H1 (cell line): ENCODE measurements at regions not wholly inside any gene's neighbourhood (a gene's known extent, or its start where the extent isn't known, plus 50 kb on each side); places are given as distances from the start of the nearest gene placed in this dataset.

ENCODE experiments used
- CTCF ChIA-PET: fragments of 300-600 bp; sonication (Branson Sonifier 250); formaldehyde crosslinking; loops from one replicate; lab custom pipeline; 2021; ENCODE audit not compliant: partially characterized antibody; lab: Charles Lee
- POLR2A ChIA-PET: fragments of 300-600 bp; sonication (Branson Sonifier 250); formaldehyde crosslinking; loops from one replicate; lab custom pipeline; 2021; ENCODE audit warnings: inconsistent platforms; ENCODE audit not compliant: partially characterized antibody; lab: Charles Lee
- DNase-seq, 2 experiments: peaks; one replicate each; pipeline versions ENCODE4 v3.0.0 to v3.0.0-alpha.2; 2010 to 2022; ENCODE audit warnings: low spot score in 2 of 2, low read depth in 1 of 2, mixed read lengths in 1 of 2
- FAIRE-seq: peaks from 2 replicates; lab custom pipeline; 2011; peaks lifted over from hg19 to GRCh38; lab: Jason Lieb, UNC
- H2AFZ ChIP-seq: 2 replicates; pipeline ENCODE4 v1.8.1; 2012; ENCODE audit warnings: low read length, inconsistent platforms
- H2AK5ac ChIP-seq: 2 replicates; pipeline ENCODE4 v1.6.1; 2013; ENCODE audit warnings: low read depth, low read length
- H2BK120ac ChIP-seq: replicated peaks from 2 replicates; pipeline ENCODE3; 2013; ENCODE audit warnings: low read depth, low read length, inconsistent platforms
- H2BK12ac ChIP-seq: 2 replicates; pipeline ENCODE4 v1.6.1; 2013; ENCODE audit warnings: low read depth, low read length
- H2BK15ac ChIP-seq: 2 replicates; pipeline ENCODE4 v1.6.1; 2013; ENCODE audit warnings: low read length
- H2BK20ac ChIP-seq: 2 replicates; pipeline ENCODE4 v1.6.1; 2013; ENCODE audit warnings: low read length
- H2BK5ac ChIP-seq: 2 replicates; pipeline ENCODE4 v1.6.1; 2013; ENCODE audit warnings: low read depth, low read length
- H3K14ac ChIP-seq: 2 replicates; pipeline ENCODE4 v1.6.1; 2013; ENCODE audit warnings: inconsistent platforms; ENCODE audit not compliant: insufficient read length
- H3K18ac ChIP-seq: 2 replicates; pipeline ENCODE4 v1.6.1; 2013; ENCODE audit warnings: low read length; ENCODE audit errors: extremely low read depth
- H3K23ac ChIP-seq: 2 replicates; pipeline ENCODE4 v1.6.1; 2013; ENCODE audit warnings: inconsistent platforms; ENCODE audit not compliant: insufficient read length
- H3K23me2 ChIP-seq: 2 replicates; pipeline ENCODE4 v1.6.1; 2013; ENCODE audit warnings: low read depth, low read length
- H3K27ac ChIP-seq: 2 replicates; pipeline ENCODE4 v1.6.1; 2011; ENCODE audit warnings: low read depth, low read length, inconsistent platforms
- H3K27me3 ChIP-seq, 4 experiments: replicated peaks in 1 of 4; 1 replicate in 1 of 4; 2 replicates in 3 of 4; pipeline versions ENCODE4 v1.6.1 to v1.8.1; 2011 to 2013; ENCODE audit warnings: low read length in 3 of 4, mild to moderate bottlenecking in 3 of 4, inconsistent platforms in 2 of 4, mixed read lengths in 2 of 4, moderate library complexity in 1 of 4; ENCODE audit not compliant: control insufficient read depth in 3 of 4, insufficient read depth in 3 of 4; ENCODE audit errors: extremely low read depth in 1 of 4
- H3K36me3 ChIP-seq, 4 experiments: 2 replicates each; pipeline versions ENCODE4 v1.6.1 to v1.8.1; 2011 to 2013; ENCODE audit warnings: mild to moderate bottlenecking in 4 of 4, low read length in 3 of 4, moderate library complexity in 2 of 4, control low read depth in 1 of 4, inconsistent platforms in 1 of 4; ENCODE audit not compliant: insufficient read depth in 4 of 4, control insufficient read depth in 2 of 4
- H3K4ac ChIP-seq: replicated peaks from 2 replicates; pipeline ENCODE3; 2013; ENCODE audit warnings: low read length, low read depth, mixed read lengths, inconsistent platforms; ENCODE audit not compliant: insufficient read length
- H3K4me1 ChIP-seq, 4 experiments: replicated peaks in 1 of 4; 1 replicate in 1 of 4; 2 replicates in 3 of 4; pipeline versions ENCODE4 v1.6.1 to v1.8.1; 2011 to 2013; ENCODE audit warnings: low read length in 3 of 4, inconsistent platforms in 2 of 4, mixed read lengths in 1 of 4; ENCODE audit not compliant: insufficient read depth in 4 of 4, control insufficient read depth in 3 of 4
- H3K4me2 ChIP-seq, 2 experiments: 2 replicates each; pipeline versions ENCODE4 v1.6.1 to v1.8.1; 2011 to 2013; ENCODE audit warnings: low read depth in 2 of 2, low read length in 2 of 2, control low read depth in 1 of 2, inconsistent platforms in 1 of 2, mild to moderate bottlenecking in 1 of 2; ENCODE audit not compliant: insufficient read depth in 1 of 2
- H3K4me3 ChIP-seq, 4 experiments: fragments of 200-600, 300-600 bp in 1 of 4; sonication (generic), shearing (Covaris generic), sonication (Bioruptor Twin) in 1 of 4; 2 replicates each; pipeline versions ENCODE4 v1.5.1 to v1.8.1; 2011 to 2016; ENCODE audit warnings: low read length in 4 of 4, low read depth in 3 of 4, control low read depth in 2 of 4, inconsistent platforms in 2 of 4, mild to moderate bottlenecking in 2 of 4, mixed read lengths in 1 of 4, moderate library complexity in 1 of 4; ENCODE audit not compliant: insufficient read depth in 2 of 4; ENCODE audit errors: extremely low read depth in 1 of 4
- H3K56ac ChIP-seq: replicated peaks from 2 replicates; pipeline ENCODE3; 2013; ENCODE audit warnings: low read depth, mild to moderate bottlenecking, mixed read lengths, low read length, inconsistent platforms; ENCODE audit not compliant: insufficient read length
- H3K79me1 ChIP-seq: 2 replicates; pipeline ENCODE4 v1.6.1; 2013; ENCODE audit warnings: low read depth, low read length, control low read depth
- H3K79me2 ChIP-seq, 2 experiments: 2 replicates each; pipeline versions ENCODE4 v1.6.1 to v1.8.1; 2012 to 2013; ENCODE audit warnings: low read length in 2 of 2, mild to moderate bottlenecking in 2 of 2, inconsistent platforms in 1 of 2; ENCODE audit not compliant: insufficient read depth in 2 of 2, control insufficient read depth in 1 of 2
- H3K9ac ChIP-seq, 4 experiments: replicated peaks in 1 of 4; 1 replicate in 1 of 4; 2 replicates in 3 of 4; pipeline versions ENCODE4 v1.6.1 to v1.8.1; 2011 to 2013; ENCODE audit warnings: low read depth in 3 of 4, low read length in 3 of 4, control low read depth in 2 of 4, mild to moderate bottlenecking in 2 of 4, moderate library complexity in 2 of 4, inconsistent platforms in 1 of 4; ENCODE audit errors: extremely low read depth in 1 of 4
- H3K9me3 ChIP-seq, 2 experiments: 2 replicates each; pipeline versions ENCODE4 v1.6.1 to v1.8.1; 2012 to 2013; ENCODE audit warnings: mild to moderate bottlenecking in 2 of 2, moderate library complexity in 2 of 2, control low read depth in 1 of 2, inconsistent platforms in 1 of 2, low read depth in 1 of 2, low read length in 1 of 2, mixed read lengths in 1 of 2; ENCODE audit not compliant: insufficient read depth in 2 of 2
- H4K20me1 ChIP-seq, 2 experiments: replicated peaks in 1 of 2; 2 replicates each; pipeline versions ENCODE3 to v1.8.1; 2011 to 2013; ENCODE audit warnings: inconsistent platforms in 2 of 2, low read length in 2 of 2, mild to moderate bottlenecking in 1 of 2; ENCODE audit not compliant: insufficient read depth in 2 of 2, control insufficient read depth in 1 of 2
- H4K5ac ChIP-seq: 2 replicates; pipeline ENCODE4 v1.6.1; 2013; ENCODE audit warnings: low read length, low read depth, mixed read lengths, inconsistent platforms; ENCODE audit not compliant: insufficient read length
- H4K8ac ChIP-seq: 2 replicates; pipeline ENCODE4 v1.8.0; 2013; ENCODE audit warnings: mild to moderate bottlenecking, moderate library complexity, low read length, inconsistent platforms; ENCODE audit not compliant: insufficient read depth; ENCODE audit errors: extremely low read depth
- H4K91ac ChIP-seq: replicated peaks from 2 replicates; pipeline ENCODE3; 2013; ENCODE audit warnings: low read length, mixed read lengths, inconsistent platforms; ENCODE audit not compliant: insufficient read length
- GTF2F1 ChIP-seq: IDR thresholded peaks from 2 replicates; pipeline ENCODE4 v1.6.1; 2012; ENCODE audit warnings: low read depth, low read length, improper control_type of control experiment, borderline replicate concordance
- HDAC2 ChIP-seq, 2 experiments: fragments of 300-600 bp in 1 of 2; sonication (generic) in 1 of 2; IDR thresholded peaks; 2 replicates each; pipeline ENCODE4 v1.6.1; 2011 to 2012; ENCODE audit warnings: low read depth in 2 of 2, low read length in 2 of 2, mild to moderate bottlenecking in 2 of 2, moderate library complexity in 2 of 2, borderline replicate concordance in 1 of 2, inconsistent platforms in 1 of 2
- KDM5A ChIP-seq: fragments of 200-600 bp; IDR thresholded peaks from 2 replicates; pipeline ENCODE4 v1.7.1; 2012; ENCODE audit warnings: mild to moderate bottlenecking, low read length, inconsistent platforms, mixed read lengths
- NRF1 ChIP-seq: IDR thresholded peaks from 2 replicates; pipeline ENCODE4 v1.6.1; 2011; ENCODE audit warnings: mild to moderate bottlenecking, low read depth, low read length, improper control_type of control experiment
- RBBP5 ChIP-seq: IDR thresholded peaks from 2 replicates; pipeline ENCODE4 v1.7.1; 2012; ENCODE audit warnings: low read depth, mild to moderate bottlenecking, inconsistent platforms, low read length, moderate library complexity, borderline replicate concordance
- RXRA ChIP-seq: IDR thresholded peaks from 2 replicates; pipeline ENCODE4 v1.6.1; 2011; ENCODE audit warnings: low read depth, mild to moderate bottlenecking, low read length, moderate library complexity; ENCODE audit not compliant: insufficient read depth
- SP2 ChIP-seq: IDR thresholded peaks from 2 replicates; pipeline ENCODE4 v1.6.1; 2012; ENCODE audit warnings: mild to moderate bottlenecking, low read length, inconsistent platforms
- SUZ12 ChIP-seq: fragments of 200-600 bp; sonication (generic); IDR thresholded peaks from 2 replicates; pipeline ENCODE4 v1.6.1; 2012; ENCODE audit warnings: mild to moderate bottlenecking, inconsistent platforms, low read length, moderate library complexity, mixed read lengths
- WGBS, 2 experiments: shearing (Covaris generic) in 1 of 2; methylation state at CpG; one replicate each; pipeline versions ENCODE4 v1.1.6 to v1.1.7; 2013 to 2015; ENCODE audit warnings: low lambda C conversion rate in 2 of 2, mixed read lengths in 2 of 2, inconsistent platforms in 1 of 2, low coverage in 1 of 2, missing lambda C conversion rate in 1 of 2; ENCODE audit not compliant: insufficient replicate concordance in 2 of 2, insufficient coverage in 1 of 2, insufficient read length in 1 of 2; ENCODE audit errors: extremely low coverage in 1 of 2, missing lambda C conversion rate in 1 of 2; 5-methylcytosine and 5-hydroxymethylcytosine counted together
- TF ChIP-seq, protein P1 (sequence below): IDR thresholded peaks from 2 replicates; pipeline ENCODE4 v1.6.1; 2011; ENCODE audit warnings: low read length, improper control_type of control experiment

DNA sequence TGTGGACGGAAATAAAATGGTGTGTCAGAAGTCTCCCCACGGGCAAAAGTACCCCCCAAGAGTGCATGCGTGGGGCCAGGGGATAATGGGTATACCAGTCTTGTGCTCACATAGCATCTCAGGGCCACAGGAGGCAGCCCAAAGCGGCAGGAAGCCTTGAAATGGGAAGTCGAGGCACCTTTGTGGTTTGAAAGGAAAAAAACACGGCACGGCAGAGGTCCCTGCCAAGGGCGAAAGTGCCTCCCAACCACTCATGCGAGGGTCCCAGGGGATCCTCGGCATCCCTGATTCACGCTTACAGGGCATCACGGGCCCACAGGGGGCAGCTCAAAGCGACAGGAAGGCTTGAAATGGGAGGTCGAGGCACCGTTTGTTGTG, 583.2 kb downstream of the ALG10 start:
- Histone ChIP-seq H2BK120ac (no peak overlapping the region), H2BK12ac (no peak overlapping the region), H4K91ac (no peak overlapping the region), H3K4me2 (no peak overlapping the region), H3K9me3 (peaks cover 62 to 75% of the 10 kb centered on the region in 2 experiments; a peak in 3 of 4 replicates), H3K79me1 (no peaks in the 10 kb centered on the region), H3K23me2 (no peaks in the 10 kb centered on the region; the same call in 1 of the 2 replicates), H3K9ac (no peak overlapping the region), H3K4ac (no peak overlapping the region), H3K56ac (no peak overlapping the region), H3K18ac (no peak overlapping the region), H4K20me1 (no peaks in the 10 kb centered on the region), H2AK5ac (no peak overlapping the region), H3K4me1 (no peaks in the 10 kb centered on the region), H3K14ac (no peak overlapping the region), H2BK15ac (no peak overlapping the region), H3K4me3 (no peak overlapping the region), H2AFZ (no peak overlapping the region), H4K8ac (no peak overlapping the region), H4K5ac (no peak overlapping the region), H3K79me2 (no peaks in the 10 kb centered on the region), H2BK5ac (no peak overlapping the region), H3K27me3 (no peaks in the 10 kb centered on the region), H3K27ac (no peak overlapping the region), H2BK20ac (no peak overlapping the region), H3K36me3 (no peaks in the 10 kb centered on the region), H3K23ac (no peak overlapping the region)
- DNase-seq = no peak
- WGBS, 2 experiments = 74% methylated on average over 13 of the region's 15 CpGs; no CpG with 5 or more reads in 1 of the 2 experiments
- ChIA-PET CTCF (no interaction called here), POLR2A (no interaction called here)
- TF ChIP-seq NRF1 (no peak), KDM5A (no peak), SUZ12 (no peak), GTF2F1 (no peak), RBBP5 (no peak), RXRA (no peak), SP2 (no peak), HDAC2 (IDR thresholded peaks at IDR 0.05; ENCODE audit: borderline replicate concordance in 1 of 2, low read depth in 2 of 2, low read length in 2 of 2) (no peak)
- TF ChIP-seq, protein P1, sequence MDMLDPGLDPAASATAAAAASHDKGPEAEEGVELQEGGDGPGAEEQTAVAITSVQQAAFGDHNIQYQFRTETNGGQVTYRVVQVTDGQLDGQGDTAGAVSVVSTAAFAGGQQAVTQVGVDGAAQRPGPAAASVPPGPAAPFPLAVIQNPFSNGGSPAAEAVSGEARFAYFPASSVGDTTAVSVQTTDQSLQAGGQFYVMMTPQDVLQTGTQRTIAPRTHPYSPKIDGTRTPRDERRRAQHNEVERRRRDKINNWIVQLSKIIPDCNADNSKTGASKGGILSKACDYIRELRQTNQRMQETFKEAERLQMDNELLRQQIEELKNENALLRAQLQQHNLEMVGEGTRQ = no peak
- FAIRE-seq = no peak
